Activated CD4-positive, alpha-beta T cell treated with anti-CD3 and anti-CD28 coated beads, Interleukin-10, Interleukin-2, amounts not matched to agents 100 ng/mL and 50 ng/mL, durations not matched to agents 16 hours and 8 hours (primary cell): ENCODE measurements at regions not wholly inside any gene's neighbourhood (a gene's known extent, or its start where the extent isn't known, plus 50 kb on each side); places are given as distances from the start of the nearest gene placed in this dataset.

Experiments used
- DNase-seq: peaks from one replicate; pipeline ENCODE4 v3.0.0-alpha.2; 2020

- DNase-seq = no peak
Measured at GRCh38 chr5:40384782-40385390, 294.8 kb upstream of the PTGER4 start.

- DNase-seq = peak; percentile 90
Measured at GRCh38 chr5:40383749-40384651, 295.7 kb upstream of the PTGER4 start.

- DNase-seq = no peak
Measured at GRCh38 chr5:40381676-40382363, 297.9 kb upstream of the PTGER4 start.

- no peak for DNase-seq
Measured at GRCh38 chr5:40381016-40381415, 298.7 kb upstream of the PTGER4 start.

GRCh38 chr5:40378396-40379177, 301.1 kb upstream of the PTGER4 start:
- DNase-seq = peak; percentile 81

GRCh38 chr5:40376566-40376965, 303.1 kb upstream of the PTGER4 start:
- no peak for DNase-seq

GRCh38 chr5:40374853-40375252, 304.9 kb upstream of the PTGER4 start:
- no peak for DNase-seq

GRCh38 chr5:40368200-40368599, 311.5 kb upstream of the PTGER4 start:
- DNase-seq = no peak

GRCh38 chr5:40367255-40367654, 312.5 kb upstream of the PTGER4 start:
- no peak for DNase-seq

- DNase-seq = no peak
Measured at GRCh38 chr5:40365342-40366330, 314.1 kb upstream of the PTGER4 start.

- no peak for DNase-seq
Measured at GRCh38 chr5:40364441-40364840, 315.3 kb upstream of the PTGER4 start.

GRCh38 chr5:40361378-40361777, 318.3 kb upstream of the PTGER4 start:
- DNase-seq = peak; percentile 46

- no peak for DNase-seq
Measured at GRCh38 chr5:40360685-40361084, 319.0 kb upstream of the PTGER4 start.

- DNase-seq = no peak
Measured at GRCh38 chr5:40359832-40360231, 319.9 kb upstream of the PTGER4 start.

- no peak for DNase-seq
Measured at GRCh38 chr5:40359093-40359492, 320.6 kb upstream of the PTGER4 start.

- no peak for DNase-seq
Measured at GRCh38 chr5:40356248-40356647, 323.5 kb upstream of the PTGER4 start.

- DNase-seq = no peak
Measured at GRCh38 chr5:40355846-40356245, 323.9 kb upstream of the PTGER4 start.

- no peak for DNase-seq
Measured at GRCh38 chr5:40355181-40355580, 324.5 kb upstream of the PTGER4 start.

GRCh38 chr5:40354171-40354570, 325.5 kb upstream of the PTGER4 start:
- no peak for DNase-seq

GRCh38 chr5:40353442-40353841, 326.3 kb upstream of the PTGER4 start:
- DNase-seq = no peak

- DNase-seq = no peak
Measured at GRCh38 chr5:40347981-40348725, 331.6 kb upstream of the PTGER4 start.
